Panc1 (cell line): ENCODE measurements at regions not wholly inside any gene's neighbourhood (a gene's known extent, or its start where the extent isn't known, plus 50 kb on each side); places are given as distances from the start of the nearest gene placed in this dataset.

Experiments used
- CTCF ChIP-seq: fragments of 450-650 bp; IDR thresholded peaks from 2 replicates; pipeline ENCODE4 v1.5.1; 2017; ENCODE audit warnings: mild to moderate bottlenecking
- POLR2AphosphoS5 ChIP-seq: IDR thresholded peaks from 2 replicates; pipeline ENCODE4 v1.6.1; 2012; ENCODE audit warnings: mild to moderate bottlenecking, low read depth, low read length, moderate library complexity
- TCF7L2 ChIP-seq: IDR thresholded peaks from 2 replicates; pipeline ENCODE4 v1.6.1; 2011; ENCODE audit warnings: mild to moderate bottlenecking, low read depth, low read length, inconsistent platforms

GRCh38 chr13:97140611-97141010 lies 81.5 kb upstream of the MBNL2 start:
- TF ChIP-seq CTCF, result no peak
- TF ChIP-seq POLR2AphosphoS5, result no peak
- TF ChIP-seq TCF7L2, result no peak
